GM12891 (cell line): ENCODE measurements at regions not wholly inside any gene's neighbourhood (a gene's known extent, or its start where the extent isn't known, plus 50 kb on each side); places are given as distances from the start of the nearest gene placed in this dataset.

ENCODE experiments used
- PAX5 ChIP-seq: IDR thresholded peaks from 2 replicates; pipeline ENCODE4 v1.6.1; 2011; ENCODE audit warnings: low read length, moderate library complexity, mild to moderate bottlenecking; ENCODE audit not compliant: insufficient read depth, severe bottlenecking
- POLR2A ChIP-seq: IDR thresholded peaks from 2 replicates; pipeline ENCODE4 v1.6.1; 2011; ENCODE audit warnings: low read depth, low read length, control low read depth
- POLR2AphosphoS5 ChIP-seq: IDR thresholded peaks from 2 replicates; pipeline ENCODE4 v1.6.1; 2011; ENCODE audit warnings: low read depth, low read length, control low read depth
- POU2F2 ChIP-seq: IDR thresholded peaks from 2 replicates; pipeline ENCODE4 v1.6.1; 2011; ENCODE audit warnings: low read depth, mild to moderate bottlenecking, control low read depth, low read length, moderate library complexity
- SPI1 ChIP-seq: IDR thresholded peaks from 2 replicates; pipeline ENCODE4 v1.6.1; 2011; ENCODE audit warnings: low read depth, low read length, control low read depth
- TAF1 ChIP-seq: IDR thresholded peaks from 2 replicates; pipeline ENCODE4 v1.6.1; 2011; ENCODE audit warnings: low read depth, low read length, control low read depth

DNA sequence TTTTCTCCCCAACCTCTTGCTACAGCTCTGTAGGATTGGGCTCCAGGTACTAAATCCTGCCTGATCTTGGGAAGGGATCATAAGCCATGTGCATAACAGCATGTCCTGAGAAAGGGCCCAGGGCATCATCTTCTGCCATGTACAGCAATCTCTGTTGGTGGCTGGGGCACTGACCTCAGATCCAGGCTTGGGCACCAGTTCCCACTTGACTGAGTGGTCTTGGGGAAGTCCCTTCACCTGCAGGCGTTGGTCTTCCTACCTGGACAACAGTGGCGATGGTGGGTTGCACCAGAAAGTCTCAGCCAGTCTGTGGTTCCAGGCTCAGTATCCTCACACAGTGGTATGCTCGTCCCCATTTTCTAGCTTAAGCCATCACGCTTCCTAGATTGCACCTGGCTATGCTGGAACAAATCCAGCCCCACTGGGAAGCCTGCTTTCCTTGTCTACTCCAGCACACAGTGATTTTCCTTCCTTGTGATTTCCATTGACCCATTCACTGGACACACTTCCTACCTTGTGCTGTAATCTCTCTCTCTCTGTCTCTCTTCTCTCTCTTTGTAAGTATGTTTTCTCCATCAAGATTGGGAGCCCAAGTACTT is 121.7 kb upstream of the PITX1 start:
- TF ChIP-seq POLR2A (no peak), POLR2AphosphoS5 (no peak), TAF1 (no peak), SPI1 (no peak), POU2F2 (no peak), PAX5 (no peak)
